ENCODE measurements at regions not wholly inside any gene's neighbourhood (a gene's known extent, or its start where the extent isn't known, plus 50 kb on each side); places are given as distances from the start of the nearest gene placed in this dataset.

- no peak for TF ChIP-seq CTCF (IDR thresholded peaks at IDR 0.05; ENCODE audit: low read depth, low read length, missing control alignments)
- no peak for DNase-seq (ENCODE audit: low read depth)
- H3K4me3 ChIP-seq (ENCODE audit: low read depth, low read length): no peak overlapping the region
Observed at GRCh38 chr18:79615586-79615985, 64.0 kb upstream of the CTDP1 start.

- no peak for DNase-seq (ENCODE audit: low read depth)
- no peak for TF ChIP-seq CTCF (IDR thresholded peaks at IDR 0.05; ENCODE audit: low read depth, low read length, missing control alignments)
- no peak overlapping the region for H3K4me3 ChIP-seq (ENCODE audit: low read depth, low read length)
Observed at GRCh38 chr18:79616651-79617510, 62.7 kb upstream of the CTDP1 start.

GRCh38 chr18:79617511-79618500 lies 61.8 kb upstream of the CTDP1 start:
- no peak overlapping the region for H3K4me3 ChIP-seq (ENCODE audit: low read depth, low read length)
- no peak for TF ChIP-seq CTCF (IDR thresholded peaks at IDR 0.05; ENCODE audit: low read depth, low read length, missing control alignments)
- DNase-seq (ENCODE audit: low read depth): no peak

GRCh38 chr18:79620576-79621165 lies 58.9 kb upstream of the CTDP1 start:
- TF ChIP-seq CTCF (IDR thresholded peaks at IDR 0.05; ENCODE audit: low read depth, low read length, missing control alignments): no peak
- no peak overlapping the region for H3K4me3 ChIP-seq (ENCODE audit: low read depth, low read length)
- no peak for DNase-seq (ENCODE audit: low read depth)

- DNase-seq (ENCODE audit: low read depth): no peak
Observed at GRCh38 chr18:79621501-79621900, 58.1 kb upstream of the CTDP1 start.

More at GRCh38 chr18:79621501-79621900, 58.1 kb upstream of the CTDP1 start:
- H3K4me3 ChIP-seq (ENCODE audit: low read depth, low read length): no peak overlapping the region
- no peak for TF ChIP-seq CTCF (IDR thresholded peaks at IDR 0.05; ENCODE audit: low read depth, low read length, missing control alignments)
